GM13977 (cell line): ENCODE measurements at regions not wholly inside any gene's neighbourhood (a gene's known extent, or its start where the extent isn't known, plus 50 kb on each side); places are given as distances from the start of the nearest gene placed in this dataset.
"Not testable (repeated sequence)": the region's sequence is repeated elsewhere in the genome, so short reads cannot be mapped to it uniquely, and the experiment has no call there.

ENCODE experiments used
- DNase-seq: peaks from one replicate; pipeline ENCODE4 v3.0.0; 2012; ENCODE audit warnings: low spot score
- in situ Hi-C: fragments of 300-500 bp; cut with MboI; formaldehyde crosslinking; loops from one replicate; pipeline ENCODE4 v1.12.0; 2022; ENCODE audit warnings: low sequenced_read_pairs, low pct_unique_long_range_greater_than_20kb, mixed read lengths, inconsistent platforms; ENCODE audit not compliant: unreplicated experiment

GRCh38 chr5:177664737-177665136, 64.8 kb downstream of the B4GALT7 start:
- in situ Hi-C loops, result not testable (repeated sequence)

GRCh38 chr5:177665172-177665571, 65.2 kb downstream of the B4GALT7 start:
- DNase-seq, in situ Hi-C loops: not testable (repeated sequence)

More at GRCh38 chr5:177664737-177665136, 64.8 kb downstream of the B4GALT7 start:
- not testable (repeated sequence) for DNase-seq

DNA sequence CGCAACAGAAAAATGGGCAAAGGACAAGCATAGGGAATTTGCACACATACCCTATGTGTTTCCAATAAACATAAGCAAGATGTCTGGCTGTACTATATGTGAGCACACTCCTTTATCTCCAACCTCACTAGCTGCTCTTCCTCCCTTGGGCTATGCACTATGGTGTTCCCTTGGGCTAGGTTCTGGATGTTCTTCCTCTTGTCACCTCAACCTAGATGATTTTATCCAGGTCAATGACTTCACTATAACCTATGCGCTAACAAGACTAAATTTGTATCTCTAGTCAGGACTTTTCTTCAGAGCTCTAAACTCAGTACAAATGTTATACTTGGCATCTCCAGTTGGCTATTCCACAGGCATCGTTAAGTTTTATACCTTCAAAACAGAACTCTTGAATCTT, 66.0 kb downstream of the B4GALT7 start:
- in situ Hi-C loops, DNase-seq: not testable (repeated sequence)

DNA sequence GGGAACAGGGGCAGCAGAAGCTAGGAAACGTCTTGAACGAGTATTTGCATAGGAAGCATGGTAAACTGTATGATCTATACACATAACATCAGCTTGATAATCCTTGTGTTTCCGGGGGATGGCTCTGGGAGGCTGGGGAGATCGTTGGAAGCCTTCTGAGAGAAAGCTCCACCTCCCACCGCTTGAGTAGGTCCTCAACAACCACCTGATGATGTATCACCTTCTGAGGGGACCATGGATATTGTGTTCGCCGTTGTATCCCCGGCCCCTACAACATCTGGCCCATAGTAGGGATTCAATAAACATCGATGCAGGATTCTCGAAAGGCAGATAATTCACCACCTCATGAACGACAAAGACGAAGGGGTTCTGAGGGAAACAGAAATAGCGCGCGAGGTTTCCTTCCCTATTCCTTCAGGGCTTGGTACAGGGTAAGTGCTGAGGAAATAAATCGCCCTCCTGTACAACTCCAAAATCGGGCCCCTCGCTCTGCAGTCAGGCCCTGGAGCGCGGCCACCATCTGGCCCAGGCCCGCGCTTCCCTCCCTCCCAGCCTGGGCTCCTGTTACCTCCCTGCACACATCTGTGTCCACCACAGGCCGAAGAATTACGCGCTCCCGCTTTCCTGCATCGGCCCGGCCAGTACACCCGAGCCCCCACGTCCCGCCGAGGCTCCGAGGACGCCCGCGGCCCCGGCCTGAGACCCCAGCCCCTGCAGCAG, 71.3 kb downstream of the B4GALT7 start:
- in situ Hi-C loops, DNase-seq: not testable (repeated sequence)

DNA sequence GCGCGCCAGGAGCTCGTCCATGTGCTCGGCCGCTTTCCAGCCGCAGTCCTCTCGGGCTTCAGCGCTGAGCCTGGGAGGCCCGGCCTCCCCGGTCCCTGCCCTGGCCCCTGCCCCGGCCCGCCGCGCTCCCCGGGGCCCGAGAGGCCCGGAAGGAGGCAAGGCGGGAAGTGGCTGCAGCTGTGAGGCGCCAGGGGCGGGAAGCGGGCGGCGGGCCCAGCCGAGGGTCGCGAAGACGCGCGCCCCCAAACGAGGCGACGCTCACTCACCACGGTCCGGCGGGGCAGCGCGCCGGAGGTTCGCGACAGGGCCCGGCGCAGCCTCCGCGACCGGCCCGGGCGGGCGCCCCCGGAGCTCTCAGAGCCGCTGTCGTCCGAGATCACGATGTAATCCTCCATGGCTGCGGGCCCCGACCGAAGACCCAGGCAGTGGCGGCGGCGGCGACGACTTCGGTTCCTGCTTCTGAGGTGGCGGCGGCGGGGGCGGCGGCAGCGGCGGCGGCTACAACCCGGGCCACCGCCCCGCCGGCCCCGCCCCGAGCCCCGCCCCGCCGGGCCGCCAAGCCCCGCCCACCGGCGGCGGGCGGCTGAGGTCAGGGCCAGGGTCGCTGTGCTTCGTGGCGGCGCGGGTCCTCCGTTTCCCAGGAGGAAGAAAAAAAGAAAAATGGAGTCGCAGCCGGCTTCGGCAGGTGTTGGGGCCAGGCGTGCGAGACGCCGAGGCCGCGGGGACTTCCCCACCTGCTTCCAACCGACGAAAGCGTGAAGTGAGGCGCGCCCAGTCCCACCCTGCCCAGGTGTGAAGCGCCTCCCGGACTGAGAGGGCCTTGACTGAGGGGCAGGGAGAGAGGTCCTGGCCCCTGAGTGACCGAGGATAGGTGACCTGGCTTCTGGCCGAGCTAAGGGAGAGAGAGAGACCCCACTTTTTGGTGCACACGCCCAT, 72.1 kb downstream of the B4GALT7 start:
- DNase-seq, result peak; percentile 75
- in situ Hi-C loops, result not testable (repeated sequence)
